ENCODE measurements at regions not wholly inside any gene's neighbourhood (a gene's known extent, or its start where the extent isn't known, plus 50 kb on each side); places are given as distances from the start of the nearest gene placed in this dataset.
A peak's percentile ranks its signal among the peaks of the same experiment; 100 is the strongest.

- Histone ChIP-seq H3K9me3 (no peaks in the 10 kb centered on the region), H3K4me3 (no peak overlapping the region), H3K27ac (no peak overlapping the region), H3K36me3 (no peaks in the 10 kb centered on the region), H3K27me3 (no peaks in the 10 kb centered on the region), H3K4me1 (no peaks in the 10 kb centered on the region)
- no peak for DNase-seq
- no peak for TF ChIP-seq CTCF (IDR thresholded peaks at IDR 0.05)
- TF ChIP-seq POLR2A (IDR thresholded peaks at IDR 0.05), result no peak
These were observed 239.1 kb upstream of the RBFOX1 start for GRCh38 chr16:7093511-7093910.

DNA sequence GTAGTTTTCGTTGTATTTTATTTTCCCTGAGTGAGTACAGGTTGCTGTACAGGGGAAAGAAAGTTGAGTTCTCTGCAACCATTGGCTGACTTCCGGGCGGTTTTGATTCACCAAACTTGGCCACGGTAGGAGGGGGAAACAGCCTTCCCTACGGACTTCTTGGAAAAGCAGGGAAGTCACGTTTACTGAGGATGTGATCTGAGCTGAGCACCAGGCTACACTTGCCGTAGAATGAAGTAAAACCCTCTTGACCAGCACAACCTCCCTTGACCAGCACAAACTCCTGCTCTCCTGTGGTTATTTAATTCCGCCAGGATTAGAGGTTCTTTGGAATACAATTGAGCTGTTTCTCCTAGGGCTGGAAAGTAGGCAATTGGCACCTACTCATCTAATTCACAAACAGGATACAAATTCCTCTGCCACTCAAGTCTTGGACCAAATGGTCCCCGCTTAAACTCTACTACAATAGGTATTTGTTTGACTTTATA is 242.0 kb upstream of the RBFOX1 start:
- no peaks in the 10 kb centered on the region for H3K27me3 ChIP-seq
- H3K36me3 ChIP-seq, result no peaks in the 10 kb centered on the region
- no peaks in the 10 kb centered on the region for H3K4me1 ChIP-seq
- H3K9me3 ChIP-seq, result no peaks in the 10 kb centered on the region
- no peak overlapping the region for H3K4me3 ChIP-seq
- H3K27ac ChIP-seq, result no peak overlapping the region
- no peak for DNase-seq
- TF ChIP-seq POLR2A (IDR thresholded peaks at IDR 0.05) (no peak), CTCF (IDR thresholded peaks at IDR 0.05) (no peak)

DNA sequence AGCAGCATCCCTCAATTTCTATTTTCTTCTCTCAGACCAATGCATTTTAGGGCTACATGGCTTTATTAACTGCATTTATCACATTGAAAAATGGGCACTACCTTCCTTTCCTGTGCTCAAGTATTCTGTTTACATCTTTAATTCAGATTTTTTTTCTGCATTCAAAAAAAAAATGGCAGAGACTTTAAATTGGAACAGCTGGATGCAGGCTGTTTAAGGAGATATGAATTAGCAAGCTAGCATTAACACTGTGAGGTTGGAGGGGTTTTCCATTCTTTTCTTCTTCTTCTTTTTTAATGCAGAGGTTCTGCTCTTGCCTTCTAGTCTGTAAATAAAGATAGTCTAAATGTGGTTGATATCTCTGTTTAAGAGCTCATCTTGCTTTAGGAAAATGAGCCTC is 242.9 kb upstream of the RBFOX1 start:
- no peak for TF ChIP-seq POLR2A (IDR thresholded peaks at IDR 0.05)
- no peak for TF ChIP-seq CTCF (IDR thresholded peaks at IDR 0.05)
- no peaks in the 10 kb centered on the region for H3K36me3 ChIP-seq
- no peak overlapping the region for H3K4me3 ChIP-seq
- no peak overlapping the region for H3K27ac ChIP-seq
- no peaks in the 10 kb centered on the region for H3K27me3 ChIP-seq
- no peaks in the 10 kb centered on the region for H3K4me1 ChIP-seq
- no peak for DNase-seq
- H3K9me3 ChIP-seq, result no peaks in the 10 kb centered on the region

- no peak overlapping the region for H3K4me3 ChIP-seq
- TF ChIP-seq POLR2A (IDR thresholded peaks at IDR 0.05) (no peak), CTCF (IDR thresholded peaks at IDR 0.05) (no peak)
- no peaks in the 10 kb centered on the region for H3K4me1 ChIP-seq
- no peak overlapping the region for H3K27ac ChIP-seq
- no peaks in the 10 kb centered on the region for H3K36me3 ChIP-seq
- H3K9me3 ChIP-seq, result no peaks in the 10 kb centered on the region
- DNase-seq, result no peak
- no peaks in the 10 kb centered on the region for H3K27me3 ChIP-seq
These were observed 243.9 kb upstream of the RBFOX1 start for GRCh38 chr16:7088711-7089110.

DNA sequence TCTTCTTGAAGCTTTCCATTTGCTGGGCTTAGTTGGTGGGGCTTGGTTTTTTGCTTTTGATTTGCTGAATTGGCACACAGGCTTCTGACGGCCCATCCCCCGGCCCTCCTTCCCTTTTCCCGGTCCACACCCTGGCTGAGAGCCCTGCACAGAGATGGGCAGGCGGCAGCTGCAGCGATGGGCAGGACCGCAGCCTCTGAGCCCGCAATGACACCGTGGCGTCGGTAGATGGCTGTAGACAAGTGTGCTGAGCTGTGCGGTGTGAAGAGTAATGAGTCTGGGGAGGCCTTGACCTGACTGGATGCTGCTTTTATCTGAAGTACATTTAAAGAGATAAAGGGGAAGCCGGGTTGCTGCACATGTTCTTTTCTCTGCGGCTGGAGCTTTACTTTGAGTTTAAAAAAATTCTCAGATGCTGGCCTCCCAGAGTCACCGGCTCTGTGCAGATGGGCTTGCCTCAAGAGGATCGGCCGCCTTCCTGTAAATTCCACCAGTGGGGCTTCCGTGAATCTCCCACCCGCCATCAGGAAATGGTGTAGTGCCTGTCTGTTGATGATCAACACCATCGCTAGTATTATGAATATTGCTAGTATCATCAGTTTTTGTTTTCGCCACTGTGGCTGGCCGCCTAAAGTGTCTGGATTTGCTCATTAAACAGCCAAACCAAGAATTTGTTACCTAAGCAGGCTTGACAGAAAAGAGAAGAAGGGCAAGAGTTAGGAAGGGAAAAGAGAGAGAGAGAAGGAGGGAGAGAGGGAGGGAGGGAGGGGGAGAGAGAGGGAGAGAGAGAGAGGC is 245.6 kb upstream of the RBFOX1 start:
- DNase-seq, result no peak
- H3K4me1 ChIP-seq, result no peaks in the 10 kb centered on the region
- TF ChIP-seq CTCF (IDR thresholded peaks at IDR 0.05), result peak in 1 of 6 experiments; percentile 16
- TF ChIP-seq POLR2A (IDR thresholded peaks at IDR 0.05), result no peak
- H3K9me3 ChIP-seq, result no peaks in the 10 kb centered on the region
- H3K4me3 ChIP-seq, result no peak overlapping the region
- H3K36me3 ChIP-seq, result no peaks in the 10 kb centered on the region
- no peaks in the 10 kb centered on the region for H3K27me3 ChIP-seq
- H3K27ac ChIP-seq, result no peak overlapping the region
